ENCODE measurements at regions not wholly inside any gene's neighbourhood (a gene's known extent, or its start where the extent isn't known, plus 50 kb on each side); places are given as distances from the start of the nearest gene placed in this dataset.

DNA sequence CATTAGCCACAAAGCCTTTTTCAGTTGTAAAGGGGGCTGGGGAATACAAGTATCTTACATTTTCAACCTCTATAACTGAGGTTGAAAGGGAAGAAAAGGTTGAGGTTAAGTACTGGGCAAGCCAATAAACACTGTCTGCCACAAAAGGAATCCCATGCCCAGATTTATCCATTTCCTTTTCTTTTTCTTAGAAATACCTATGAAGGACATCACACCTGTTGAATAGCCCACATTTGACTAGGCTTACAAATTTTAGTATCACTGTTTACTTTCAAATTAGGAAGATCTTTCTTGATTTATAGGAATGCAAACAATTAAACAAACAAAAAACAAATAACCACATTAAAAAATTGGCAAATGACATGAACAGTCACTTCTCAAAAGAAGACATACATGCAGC is 81.0 kb upstream of the CAV2 start:
- TF ChIP-seq, protein P1, sequence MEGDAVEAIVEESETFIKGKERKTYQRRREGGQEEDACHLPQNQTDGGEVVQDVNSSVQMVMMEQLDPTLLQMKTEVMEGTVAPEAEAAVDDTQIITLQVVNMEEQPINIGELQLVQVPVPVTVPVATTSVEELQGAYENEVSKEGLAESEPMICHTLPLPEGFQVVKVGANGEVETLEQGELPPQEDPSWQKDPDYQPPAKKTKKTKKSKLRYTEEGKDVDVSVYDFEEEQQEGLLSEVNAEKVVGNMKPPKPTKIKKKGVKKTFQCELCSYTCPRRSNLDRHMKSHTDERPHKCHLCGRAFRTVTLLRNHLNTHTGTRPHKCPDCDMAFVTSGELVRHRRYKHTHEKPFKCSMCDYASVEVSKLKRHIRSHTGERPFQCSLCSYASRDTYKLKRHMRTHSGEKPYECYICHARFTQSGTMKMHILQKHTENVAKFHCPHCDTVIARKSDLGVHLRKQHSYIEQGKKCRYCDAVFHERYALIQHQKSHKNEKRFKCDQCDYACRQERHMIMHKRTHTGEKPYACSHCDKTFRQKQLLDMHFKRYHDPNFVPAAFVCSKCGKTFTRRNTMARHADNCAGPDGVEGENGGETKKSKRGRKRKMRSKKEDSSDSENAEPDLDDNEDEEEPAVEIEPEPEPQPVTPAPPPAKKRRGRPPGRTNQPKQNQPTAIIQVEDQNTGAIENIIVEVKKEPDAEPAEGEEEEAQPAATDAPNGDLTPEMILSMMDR (IDR thresholded peaks at IDR 0.05): no peak
- no peaks in the 10 kb centered on the region for H3K36me3 ChIP-seq
- H3K27me3 ChIP-seq: no peaks in the 10 kb centered on the region
- H3K27ac ChIP-seq: no peak overlapping the region
- intact Hi-C loops (cut with DNase I): no loop called here
- no peak overlapping the region for H3K9ac ChIP-seq (ENCODE audit: low read depth in 2 of 2, low read length in 2 of 2)
- no peak overlapping the region for H3K4me3 ChIP-seq
- H3K4me1 ChIP-seq: no peaks in the 10 kb centered on the region
- no peak for DNase-seq
- H3K9me3 ChIP-seq: no peaks in the 10 kb centered on the region

DNA sequence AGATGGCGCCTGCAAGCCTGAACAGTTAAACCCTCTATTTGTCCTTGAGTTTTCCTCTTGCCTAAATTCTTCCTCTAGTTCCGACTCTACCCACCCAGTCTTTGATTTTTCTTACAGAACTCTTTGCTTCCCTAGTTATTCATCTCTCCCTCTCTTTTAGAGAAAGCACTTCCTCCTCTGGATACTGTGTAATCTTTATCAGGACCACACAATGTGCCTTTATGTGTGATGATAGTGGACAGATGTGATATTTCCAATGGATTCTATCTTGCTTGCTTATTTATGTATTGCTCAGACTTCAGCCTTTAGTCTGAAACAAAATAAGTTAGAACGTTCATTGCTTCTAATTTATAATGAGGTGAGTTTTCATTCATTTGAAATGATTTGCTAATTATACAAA is 79.5 kb upstream of the CAV2 start:
- Histone ChIP-seq H3K9ac (ENCODE audit: low read depth in 2 of 2, low read length in 2 of 2) (no peak overlapping the region), H3K27ac (no peak overlapping the region)
- intact Hi-C loops (cut with DNase I): no loop called here

DNA sequence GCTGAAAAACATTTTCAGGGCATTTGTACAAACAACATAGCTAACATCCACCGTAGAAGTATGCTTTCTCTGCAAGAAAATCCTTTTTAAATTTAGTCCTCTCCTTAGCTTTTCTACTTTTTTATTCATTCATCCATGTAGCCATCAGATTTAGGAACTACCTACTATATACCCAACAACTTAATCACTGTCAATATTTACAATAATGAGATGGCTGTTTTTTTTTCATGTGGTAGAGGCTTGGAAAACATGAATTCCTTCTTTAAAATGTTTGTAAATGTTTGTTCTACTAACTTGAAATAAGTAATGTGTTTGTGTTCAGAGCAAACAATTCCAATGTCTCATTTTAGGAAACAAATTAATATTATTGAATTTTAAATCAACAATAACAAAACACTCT is 78.2 kb upstream of the CAV2 start:
- Histone ChIP-seq H3K9ac (ENCODE audit: low read depth in 2 of 2, low read length in 2 of 2) (no peak overlapping the region), H3K27ac (no peak overlapping the region), H3K36me3 (no peaks in the 10 kb centered on the region), H3K4me3 (no peak overlapping the region), H3K4me1 (no peaks in the 10 kb centered on the region), H3K9me3 (no peaks in the 10 kb centered on the region), H3K27me3 (no peaks in the 10 kb centered on the region)
- DNase-seq: no peak
- TF ChIP-seq, protein P1 (IDR thresholded peaks at IDR 0.05): no peak
- intact Hi-C loops (cut with DNase I): no loop called here

More for the DNA sequence above, 79.5 kb upstream of the CAV2 start:
- Histone ChIP-seq H3K9me3 (no peaks in the 10 kb centered on the region), H3K4me1 (no peaks in the 10 kb centered on the region), H3K4me3 (no peak overlapping the region), H3K27me3 (no peaks in the 10 kb centered on the region), H3K36me3 (no peaks in the 10 kb centered on the region)
- TF ChIP-seq, protein P1 (IDR thresholded peaks at IDR 0.05): no peak
- no peak for DNase-seq

DNA sequence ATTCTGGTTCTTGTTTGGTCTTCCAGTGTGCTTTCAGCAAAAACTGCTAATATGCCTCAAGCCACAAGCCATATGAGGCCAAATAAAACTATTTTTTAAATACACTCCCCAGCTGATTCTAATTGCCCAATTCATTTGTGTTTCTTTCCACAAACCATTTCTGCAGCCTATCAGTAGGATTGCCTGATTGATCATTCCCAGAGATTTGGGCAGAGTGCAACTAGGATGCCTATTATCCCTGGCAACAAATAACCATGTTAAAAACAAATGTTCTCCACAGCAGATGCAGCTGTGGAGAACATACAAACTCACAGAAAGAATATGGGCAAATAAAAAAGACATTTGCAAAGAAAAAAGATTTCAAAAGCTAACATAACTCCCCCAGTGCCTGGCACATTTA is 76.9 kb upstream of the CAV2 start:
- H3K9ac ChIP-seq (ENCODE audit: low read depth in 2 of 2, low read length in 2 of 2): no peak overlapping the region
- DNase-seq: no peak
- no peaks in the 10 kb centered on the region for H3K27me3 ChIP-seq
- intact Hi-C loops (cut with DNase I): no loop called here
- H3K27ac ChIP-seq: no peak overlapping the region
- no peaks in the 10 kb centered on the region for H3K4me1 ChIP-seq
- H3K9me3 ChIP-seq: no peaks in the 10 kb centered on the region
- H3K4me3 ChIP-seq: no peak overlapping the region
- no peaks in the 10 kb centered on the region for H3K36me3 ChIP-seq
- TF ChIP-seq, protein P1 (IDR thresholded peaks at IDR 0.05): no peak

DNA sequence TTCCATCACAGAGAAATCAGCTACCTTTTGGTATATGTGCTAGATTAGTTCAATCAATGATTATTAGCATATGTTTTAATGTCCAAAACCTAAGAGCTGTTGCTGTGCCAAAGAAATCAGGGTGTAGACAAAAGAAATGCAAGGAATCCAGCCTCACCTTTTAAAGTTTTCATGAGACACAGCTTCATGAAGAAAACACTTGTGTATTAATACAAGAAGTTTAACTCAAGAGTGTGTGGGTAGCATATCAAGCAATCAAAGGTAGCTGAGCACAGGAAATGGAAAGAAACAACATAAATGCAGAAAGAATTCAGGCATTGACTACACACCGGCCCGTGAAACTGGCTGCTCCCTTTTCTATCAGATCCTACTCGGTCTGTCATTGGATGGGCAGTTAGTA is 76.0 kb upstream of the CAV2 start:
- TF ChIP-seq, protein P1 (IDR thresholded peaks at IDR 0.05): no peak
- H3K36me3 ChIP-seq: no peaks in the 10 kb centered on the region
- H3K27me3 ChIP-seq: no peaks in the 10 kb centered on the region
- no peak overlapping the region for H3K9ac ChIP-seq (ENCODE audit: low read depth in 2 of 2, low read length in 2 of 2)
- no peak overlapping the region for H3K27ac ChIP-seq
- no peaks in the 10 kb centered on the region for H3K4me1 ChIP-seq
- no peaks in the 10 kb centered on the region for H3K9me3 ChIP-seq
- no peak for DNase-seq
- intact Hi-C loops (cut with DNase I): no loop called here
- H3K4me3 ChIP-seq: no peak overlapping the region

Measured in colonic mucosa (tissue), 4 donors.